HG03025 (cell line): ENCODE measurements at regions not wholly inside any gene's neighbourhood (a gene's known extent, or its start where the extent isn't known, plus 50 kb on each side); places are given as distances from the start of the nearest gene placed in this dataset.
A peak's percentile ranks its signal among the peaks of the same experiment; 100 is the strongest.
"Not testable (repeated sequence)": the region's sequence is repeated elsewhere in the genome, so short reads cannot be mapped to it uniquely, and the experiment has no call there.

Experiments
- ATAC-seq: cut with Tn5 transposase; IDR thresholded peaks from one replicate; pipeline ENCODE4 v1.9.1; 2021; ENCODE audit warnings: mild to moderate bottlenecking, moderate library complexity; ENCODE audit not compliant: unreplicated experiment, low FRiP score

DNA sequence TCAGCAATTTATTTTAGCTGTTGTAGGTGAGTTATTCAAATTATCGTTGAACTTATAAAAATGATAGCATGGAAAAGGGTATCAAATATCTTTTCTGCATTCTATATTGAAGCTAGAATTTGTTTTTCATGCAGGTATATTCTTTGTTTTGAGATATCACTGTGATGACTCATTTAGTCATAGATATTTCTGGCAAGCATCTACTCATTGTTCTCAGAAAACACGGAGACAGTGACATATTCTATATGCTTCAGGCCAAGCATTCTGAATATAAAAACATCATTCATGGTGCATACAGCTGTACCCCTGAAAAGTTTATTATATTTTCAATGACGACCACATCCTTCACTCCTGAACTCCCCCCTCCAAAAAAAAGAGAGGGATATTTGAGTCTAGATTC lies 150.3 kb upstream of the GRIA1 start:
- no peak for ATAC-seq

DNA sequence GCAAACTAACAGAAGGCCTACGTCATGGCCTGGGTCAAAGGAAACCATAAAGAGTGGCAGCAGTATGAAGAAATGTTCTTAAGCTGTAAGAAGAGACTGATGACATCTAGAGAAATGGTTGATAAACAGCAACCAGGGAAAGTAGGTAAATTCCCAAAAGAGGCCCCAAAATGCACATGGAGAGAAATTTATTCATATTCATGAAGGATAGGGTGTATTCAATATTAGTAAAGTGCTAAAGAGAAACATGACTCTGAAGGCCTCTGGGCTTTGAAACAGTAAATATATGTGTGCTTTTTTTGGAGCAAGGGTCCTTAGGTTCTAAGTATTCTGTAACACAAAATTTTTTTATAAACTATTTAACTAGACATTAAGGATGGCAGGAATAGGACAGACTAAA lies 149.7 kb upstream of the GRIA1 start:
- ATAC-seq, result no peak

DNA sequence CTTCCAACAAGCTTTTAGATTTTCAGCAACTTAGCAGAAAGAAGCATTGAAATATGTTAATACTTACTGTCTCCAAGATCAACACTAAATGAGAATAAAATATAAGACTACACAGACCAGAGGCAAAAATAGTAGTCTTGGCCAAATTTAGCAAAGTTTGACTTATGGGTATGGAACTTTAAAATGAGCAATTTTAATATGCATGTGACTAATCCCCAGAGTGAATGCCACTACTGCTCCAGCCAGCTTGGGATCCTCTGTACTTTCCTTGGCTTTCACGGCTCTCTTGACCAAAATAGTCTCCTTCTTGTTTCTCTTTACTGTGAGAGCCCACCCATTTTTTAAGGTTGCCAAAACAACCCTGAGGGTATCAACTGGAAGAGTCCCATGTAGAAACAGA lies 148.0 kb upstream of the GRIA1 start:
- ATAC-seq, result no peak

- ATAC-seq, result no peak
Observed at GRCh38 chr5:153347611-153348010, 142.9 kb upstream of the GRIA1 start.

GRCh38 chr5:153350175-153350883 lies 140.1 kb upstream of the GRIA1 start:
- ATAC-seq, result no peak

DNA sequence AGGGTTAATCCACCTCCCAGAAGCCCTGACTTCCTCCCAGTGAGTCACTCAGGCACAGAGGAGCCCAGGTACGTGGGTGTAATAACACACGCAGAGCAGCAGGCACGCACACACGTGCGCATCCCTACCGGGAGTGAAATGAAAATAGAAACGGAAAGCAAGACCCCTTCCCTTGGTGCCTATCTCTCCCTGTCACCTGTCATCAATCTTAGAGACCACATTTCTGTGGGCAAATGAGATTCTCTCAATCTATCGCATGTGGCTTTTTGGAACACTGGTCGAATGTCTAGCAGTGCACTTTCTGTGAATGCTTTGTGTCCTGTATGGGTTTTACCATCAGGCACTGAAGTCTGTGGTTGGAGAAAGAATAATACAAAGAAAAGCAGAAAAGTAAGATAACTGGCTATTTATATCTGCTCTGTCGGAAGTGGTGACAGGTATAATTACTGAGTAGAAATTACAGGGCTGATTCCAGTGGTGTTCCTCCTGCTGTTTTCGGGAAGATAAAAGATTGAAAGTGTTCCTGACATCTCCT lies 137.7 kb upstream of the GRIA1 start:
- no peak for ATAC-seq

DNA sequence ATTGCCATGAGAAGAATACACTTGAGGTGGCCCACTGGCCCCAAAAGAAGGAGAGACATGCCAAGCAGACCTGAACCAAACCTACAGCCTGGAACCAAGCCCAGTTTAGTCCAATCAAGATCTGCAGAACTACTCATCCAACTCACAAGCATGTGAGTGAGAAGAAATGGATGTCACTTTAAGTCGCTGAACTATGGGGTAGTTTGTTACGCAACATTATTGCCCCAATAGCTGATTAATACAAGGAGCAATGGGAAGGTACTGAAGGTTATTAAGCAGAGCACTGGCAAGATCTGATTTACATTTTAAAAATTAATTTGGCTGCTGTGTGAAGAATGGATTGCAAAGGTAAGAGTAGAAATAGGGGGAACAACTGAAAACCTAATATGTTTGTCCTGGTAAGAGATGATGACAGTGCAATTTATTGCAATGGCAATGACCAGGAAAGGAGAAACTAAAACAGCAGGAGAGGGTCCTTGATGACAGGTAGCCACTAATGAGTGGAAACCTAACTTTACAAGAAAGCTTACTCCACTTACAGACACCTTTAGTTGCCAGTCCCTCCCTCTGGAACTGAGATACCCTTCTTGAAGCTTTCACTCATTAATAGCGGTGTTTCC lies 132.9 kb upstream of the GRIA1 start:
- ATAC-seq, result no peak

DNA sequence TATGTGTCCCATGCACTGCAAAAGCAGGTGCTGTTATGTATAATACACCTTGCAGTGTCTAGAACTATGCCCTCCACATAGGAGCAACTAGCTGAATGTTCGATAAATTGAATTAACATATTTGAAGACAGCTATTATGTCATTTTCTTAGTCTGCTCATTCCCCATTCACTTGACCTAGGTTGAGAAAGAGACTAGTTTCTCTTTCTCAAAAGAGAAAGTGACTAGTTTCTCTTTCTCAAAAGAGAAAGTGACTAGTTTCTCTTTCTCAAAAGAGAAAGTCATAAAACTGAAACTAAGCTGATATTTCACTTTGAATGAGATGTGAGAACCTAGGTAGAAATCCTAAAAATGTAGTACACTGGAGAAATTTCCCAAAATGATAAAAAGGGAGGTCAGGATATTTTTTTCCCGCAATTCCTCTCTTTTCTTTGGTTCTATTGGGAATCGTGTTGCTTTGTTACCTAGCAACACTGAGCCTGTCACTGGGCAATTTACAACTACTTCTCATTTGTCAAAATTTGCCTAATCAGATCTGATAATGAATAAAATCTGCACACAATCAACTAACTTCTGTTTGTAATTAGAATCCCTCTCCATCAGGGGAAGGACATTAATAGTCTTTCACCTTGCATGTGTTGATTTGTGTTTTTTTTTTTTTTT lies 132.0 kb upstream of the GRIA1 start:
- ATAC-seq, result peak; percentile 91

GRCh38 chr5:153360860-153361259 lies 129.6 kb upstream of the GRIA1 start:
- no peak for ATAC-seq

GRCh38 chr5:153361735-153362409 lies 128.6 kb upstream of the GRIA1 start:
- no peak for ATAC-seq

DNA sequence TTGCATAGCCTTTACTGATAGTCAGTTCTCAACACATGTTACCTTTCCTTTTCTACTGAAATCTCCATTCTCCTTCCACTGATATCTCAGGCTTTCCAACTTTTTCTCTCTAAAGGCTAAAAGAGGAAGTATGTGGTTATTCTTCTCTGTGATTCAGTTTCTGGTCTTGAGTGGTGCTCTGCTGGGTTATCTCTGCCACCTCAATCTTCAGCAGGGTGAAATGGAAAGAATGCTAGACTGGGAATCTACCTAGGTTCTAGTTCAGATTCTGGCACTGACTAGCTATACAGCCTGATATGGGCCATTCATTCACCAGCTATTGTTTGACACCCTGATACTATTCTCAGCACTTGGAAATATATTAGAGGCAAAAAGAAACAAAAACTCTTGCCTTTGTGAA lies 124.9 kb upstream of the GRIA1 start:
- ATAC-seq, result no peak

DNA sequence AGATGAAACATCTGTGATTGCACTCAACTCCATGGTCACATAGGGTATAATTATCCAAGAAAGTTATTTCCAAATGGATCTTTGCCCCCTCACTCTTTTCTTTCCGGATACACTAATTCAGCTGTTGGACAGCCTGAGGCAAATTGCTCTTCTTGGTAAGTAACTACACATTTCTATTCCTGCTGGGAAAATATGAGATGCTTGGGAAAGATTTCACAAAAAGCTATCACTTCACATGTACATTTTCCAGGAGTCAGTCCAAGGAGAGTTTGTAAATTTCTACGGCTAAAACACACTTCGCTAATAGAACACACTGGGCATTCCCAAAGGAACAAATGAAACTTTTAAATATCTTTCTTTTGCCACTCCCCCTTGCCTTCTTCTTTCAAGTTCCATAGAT lies 123.0 kb upstream of the GRIA1 start:
- no peak for ATAC-seq

- no peak for ATAC-seq
Observed at GRCh38 chr5:153372425-153373129, 117.9 kb upstream of the GRIA1 start.

DNA sequence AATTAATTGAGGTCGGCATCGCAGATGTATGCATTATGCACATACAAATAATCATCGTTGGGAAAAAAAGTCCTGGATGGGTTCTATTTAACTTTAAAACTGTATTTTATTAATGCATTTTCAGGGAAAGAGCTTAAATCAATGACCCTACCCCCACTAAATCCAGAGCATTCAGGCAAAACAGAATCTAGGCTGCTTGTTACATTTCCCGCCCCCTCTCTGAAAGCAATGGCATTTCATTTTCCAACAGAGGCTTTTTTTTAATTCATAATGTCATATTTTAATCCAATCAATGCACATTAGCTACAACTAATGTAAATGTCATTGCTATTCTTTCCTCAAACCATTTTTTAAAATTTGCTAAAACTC lies 117.4 kb upstream of the GRIA1 start:
- no peak for ATAC-seq

DNA sequence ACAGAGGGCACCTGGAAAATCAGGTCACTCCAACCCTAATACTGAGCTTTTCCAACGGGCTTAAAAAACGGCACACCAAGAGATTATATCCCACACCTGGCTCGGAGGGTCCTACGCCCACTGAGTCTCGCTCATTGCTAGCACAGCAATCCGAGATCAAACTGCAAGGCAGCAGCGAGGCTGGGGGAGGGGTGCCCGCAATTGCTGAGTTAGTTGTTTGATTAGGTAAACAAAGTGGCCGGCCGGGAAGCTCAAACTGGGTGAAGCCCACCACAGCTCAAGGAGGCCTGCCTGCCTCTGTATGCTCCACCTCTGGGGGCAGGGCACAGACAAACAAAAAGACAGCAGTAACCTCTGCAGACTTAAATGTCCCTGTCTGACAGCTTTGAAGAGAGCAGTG lies 108.8 kb upstream of the GRIA1 start:
- not testable (repeated sequence) for ATAC-seq

GRCh38 chr5:153390569-153390968 lies 99.9 kb upstream of the GRIA1 start:
- ATAC-seq, result no peak

DNA sequence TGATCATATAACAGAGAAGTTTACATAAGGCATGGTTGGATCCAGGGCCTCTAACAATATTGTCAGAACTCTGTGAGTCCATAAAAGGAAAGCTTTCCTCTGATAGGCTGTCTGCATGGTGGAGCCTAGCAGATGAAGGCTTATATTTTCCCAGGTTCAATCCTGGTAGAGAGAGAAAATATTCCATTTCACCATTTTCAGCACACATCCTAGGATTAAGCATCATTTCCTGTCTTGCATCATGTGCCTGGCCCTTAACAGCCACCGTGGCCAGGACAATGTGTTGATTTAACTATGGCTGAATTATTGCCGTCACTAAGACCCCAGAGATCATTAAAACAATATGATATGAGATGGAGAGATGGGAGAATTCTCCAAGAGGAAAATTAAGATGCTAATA lies 90.9 kb upstream of the GRIA1 start:
- ATAC-seq, result no peak

- no peak for ATAC-seq
Observed at GRCh38 chr5:153400931-153401330, 89.5 kb upstream of the GRIA1 start.

DNA sequence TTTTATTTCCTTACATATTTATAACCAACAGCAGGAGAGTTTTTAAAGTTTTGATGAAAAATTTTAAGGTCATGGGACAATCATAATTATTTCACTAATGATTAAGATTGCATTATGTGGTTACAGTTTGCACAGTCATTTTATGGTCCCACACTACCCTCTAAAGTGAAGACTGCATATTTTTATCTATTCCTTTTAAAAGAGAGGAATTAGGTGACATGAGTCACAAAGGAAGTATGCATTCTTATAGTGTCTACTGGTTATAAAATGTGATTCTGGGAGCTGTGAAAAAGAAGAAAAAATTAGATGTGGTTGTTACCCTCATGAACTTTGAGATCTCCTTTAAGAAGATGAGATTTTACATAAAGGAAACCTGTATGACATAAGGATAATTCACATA lies 87.9 kb upstream of the GRIA1 start:
- no peak for ATAC-seq

DNA sequence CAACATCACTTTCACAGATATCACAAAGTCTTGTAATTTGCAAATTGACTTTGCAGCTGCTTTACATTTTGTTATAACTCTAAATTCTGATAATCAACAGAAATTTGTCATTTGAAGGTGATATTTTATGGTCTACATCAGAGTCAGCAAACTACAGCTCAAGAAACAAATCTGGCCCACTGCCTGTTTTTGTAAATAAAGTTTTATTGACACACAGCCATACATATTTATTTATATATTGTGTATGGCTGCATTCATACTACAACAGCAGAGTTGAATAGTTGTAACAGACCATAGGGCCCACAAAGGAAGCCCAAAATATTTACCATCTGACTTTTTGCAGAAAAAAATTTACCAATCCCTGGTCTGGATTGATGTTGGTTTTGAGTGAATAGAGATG lies 87.0 kb upstream of the GRIA1 start:
- ATAC-seq, result no peak

- ATAC-seq, result no peak
Observed at GRCh38 chr5:153404747-153405146, 85.7 kb upstream of the GRIA1 start.
